Activated CD8-positive, alpha-beta T cell treated with anti-CD3 and anti-CD28 coated beads for 36 hours (primary cell): ENCODE measurements at regions not wholly inside any gene's neighbourhood (a gene's known extent, or its start where the extent isn't known, plus 50 kb on each side); places are given as distances from the start of the nearest gene placed in this dataset.

ENCODE experiments used
- ATAC-seq: fragments of 200-7000 bp; cut with Tn5 transposase; one replicate; pipeline ENCODE4 v1.10.0; 2021; ENCODE audit warnings: mild to moderate bottlenecking, moderate library complexity
- CTCF ChIA-PET: fragments of 350-600 bp; sonication (Branson Sonifier 250); formaldehyde crosslinking; loops from one replicate; lab custom pipeline; 2021; ENCODE audit warnings: antibody characterized with exemption; lab: Charles Lee
- POLR2A ChIA-PET: fragments of 350-600 bp; sonication (Branson Sonifier 250); formaldehyde crosslinking; loops from one replicate; lab custom pipeline; 2021; ENCODE audit warnings: antibody characterized with exemption; lab: Charles Lee
- DNase-seq: peaks from one replicate; pipeline ENCODE4 v3.0.0-alpha.2; 2020
- H3K27ac Mint-ChIP-seq: one replicate; pipeline ENCODE4 v1.8.0; 2021; ENCODE audit warnings: mild to moderate bottlenecking, mixed read lengths
- H3K27me3 Mint-ChIP-seq: one replicate; pipeline ENCODE4 v1.8.0; 2021; ENCODE audit warnings: mixed read lengths
- H3K36me3 Mint-ChIP-seq: one replicate; pipeline ENCODE4 v1.8.0; 2021; ENCODE audit warnings: low read depth, mixed read lengths
- H3K4me1 Mint-ChIP-seq: one replicate; pipeline ENCODE4 v1.8.0; 2021; ENCODE audit warnings: low read depth, mixed read lengths
- H3K4me3 Mint-ChIP-seq: one replicate; pipeline ENCODE4 v1.8.0; 2021; ENCODE audit warnings: mild to moderate bottlenecking, moderate library complexity, mixed read lengths
- H3K9me3 Mint-ChIP-seq: one replicate; pipeline ENCODE4 v1.8.0; 2021; ENCODE audit warnings: mixed read lengths
- CTCF ChIP-seq: fragments of 200-600 bp; IDR thresholded peaks from one replicate; pipeline ENCODE4 v1.8.0; 2022; ENCODE audit warnings: antibody characterized with exemption, mild to moderate bottlenecking
- intact Hi-C: fragments of 100-400 bp; cut with micrococcal nuclease; formaldehyde crosslinking; loops from one replicate; pipeline ENCODE4 v1.10.0; 2022

- ATAC-seq (no peak), DNase-seq (no peak)
- ChIA-PET CTCF (no interaction called here), POLR2A (no interaction called here)
- no peaks in the 10 kb centered on the region for H3K36me3 Mint-ChIP-seq
- no peak overlapping the region for H3K4me3 Mint-ChIP-seq
- no peaks in the 10 kb centered on the region for H3K27me3 Mint-ChIP-seq
- H3K4me1 Mint-ChIP-seq, result no peaks in the 10 kb centered on the region
- no peak overlapping the region for H3K27ac Mint-ChIP-seq
- intact Hi-C loops, result no loop called here
- no peak for TF ChIP-seq CTCF
- H3K9me3 Mint-ChIP-seq, result peaks cover 9% of the 10 kb centered on the region
These were observed 1294.5 kb upstream of the ADGRL2 start for GRCh38 chr1:80506216-80506615.

GRCh38 chr1:80498673-80499072 lies 1302.1 kb upstream of the ADGRL2 start:
- Mint-ChIP-seq H3K4me1 (no peaks in the 10 kb centered on the region), H3K4me3 (no peak overlapping the region), H3K27ac (no peak overlapping the region), H3K36me3 (no peaks in the 10 kb centered on the region), H3K27me3 (no peaks in the 10 kb centered on the region), H3K9me3 (no peaks in the 10 kb centered on the region)
- no peak for TF ChIP-seq CTCF
- ChIA-PET POLR2A (no interaction called here), CTCF (no interaction called here)
- intact Hi-C loops, result no loop called here
- ATAC-seq (no peak), DNase-seq (no peak)

GRCh38 chr1:80495806-80496205 lies 1304.9 kb upstream of the ADGRL2 start:
- no peak for ATAC-seq
- Mint-ChIP-seq H3K4me1 (no peaks in the 10 kb centered on the region), H3K4me3 (no peak overlapping the region), H3K9me3 (peaks cover 2% of the 10 kb centered on the region), H3K27ac (no peak overlapping the region), H3K27me3 (no peaks in the 10 kb centered on the region), H3K36me3 (no peaks in the 10 kb centered on the region)
- no peak for DNase-seq
- TF ChIP-seq CTCF, result no peak
- intact Hi-C loops, result no loop called here
- POLR2A ChIA-PET, result no interaction called here
- CTCF ChIA-PET, result no interaction called here

GRCh38 chr1:80472145-80472544 lies 1328.6 kb upstream of the ADGRL2 start:
- no peak for TF ChIP-seq CTCF
- intact Hi-C loops, result no loop called here
- Mint-ChIP-seq H3K4me3 (no peak overlapping the region), H3K9me3 (peaks cover 5% of the 10 kb centered on the region), H3K36me3 (no peaks in the 10 kb centered on the region), H3K27me3 (no peaks in the 10 kb centered on the region), H3K27ac (no peak overlapping the region), H3K4me1 (no peaks in the 10 kb centered on the region)
- POLR2A ChIA-PET, result no interaction called here
- no peak for ATAC-seq
- CTCF ChIA-PET, result no interaction called here
- DNase-seq, result no peak

GRCh38 chr1:80468356-80468755 lies 1332.4 kb upstream of the ADGRL2 start:
- POLR2A ChIA-PET, result no interaction called here
- H3K27ac Mint-ChIP-seq, result no peak overlapping the region
- no peaks in the 10 kb centered on the region for H3K36me3 Mint-ChIP-seq
- intact Hi-C loops, result no loop called here
- H3K4me1 Mint-ChIP-seq, result no peaks in the 10 kb centered on the region
- H3K9me3 Mint-ChIP-seq, result peaks cover 6% of the 10 kb centered on the region
- CTCF ChIA-PET, result no interaction called here
- no peaks in the 10 kb centered on the region for H3K27me3 Mint-ChIP-seq
- no peak for TF ChIP-seq CTCF
- H3K4me3 Mint-ChIP-seq, result no peak overlapping the region
- ATAC-seq (no peak), DNase-seq (no peak)
